ENCODE measurements at regions not wholly inside any gene's neighbourhood (a gene's known extent, or its start where the extent isn't known, plus 50 kb on each side); places are given as distances from the start of the nearest gene placed in this dataset.

GRCh38 chr15:36479200-36479896, 100.1 kb upstream of the CDIN1 start:
- Histone ChIP-seq H3K27me3 (ENCODE audit: control insufficient read depth, insufficient read depth, low read length) (no peaks in the 10 kb centered on the region), H3K9me3 (ENCODE audit: control insufficient read depth, insufficient read depth, low read depth, low read length) (no peaks in the 10 kb centered on the region), H3K27ac (ENCODE audit: insufficient read depth, low read length) (no peak overlapping the region), H3K9ac (ENCODE audit: insufficient read depth, low read length) (no peak overlapping the region), H2AFZ (ENCODE audit: low read length) (no peak overlapping the region), H4K20me1 (ENCODE audit: control insufficient read depth, extremely low read depth, insufficient read depth, low read length) (no peaks in the 10 kb centered on the region), H3K4me3 (replicated peaks in 1 of 4; ENCODE audit: control extremely low read depth in 1 of 4, insufficient read depth in 1 of 4, low read depth in 3 of 4, low read length in 4 of 4) (no peak overlapping the region), H3K4me2 (ENCODE audit: extremely low read depth, insufficient read depth, low read length) (no peak overlapping the region), H3K79me2 (ENCODE audit: control insufficient read depth, insufficient read depth, low read length) (no peaks in the 10 kb centered on the region), H3K36me3 (ENCODE audit: control insufficient read depth, insufficient read depth, low read length) (no peaks in the 10 kb centered on the region), H3K4me1 (ENCODE audit: control insufficient read depth, extremely low read depth, insufficient read depth, low read length) (no peaks in the 10 kb centered on the region)
- TF ChIP-seq CTCF (conservative IDR thresholded peaks at IDR 0.05 in 1 of 2, IDR thresholded peaks at IDR 0.05 in 1 of 2; ENCODE audit: low read depth in 1 of 2, low read length in 2 of 2) (no peak), EZH2 (IDR thresholded peaks at IDR 0.05; ENCODE audit: low read length, missing control alignments) (no peak)
- peak; percentile 25 to 67 for DNase-seq (ENCODE audit: low read depth in 2 of 2)

GRCh38 chr15:36481156-36481555, 98.3 kb upstream of the CDIN1 start:
- H3K9me3 ChIP-seq (ENCODE audit: control insufficient read depth, insufficient read depth, low read depth, low read length): no peaks in the 10 kb centered on the region
- H3K4me1 ChIP-seq (ENCODE audit: control insufficient read depth, extremely low read depth, insufficient read depth, low read length): no peaks in the 10 kb centered on the region
- H2AFZ ChIP-seq (ENCODE audit: low read length): no peak overlapping the region
- no peak overlapping the region for H3K9ac ChIP-seq (ENCODE audit: insufficient read depth, low read length)
- no peak overlapping the region for H3K4me3 ChIP-seq (replicated peaks in 1 of 4; ENCODE audit: control extremely low read depth in 1 of 4, insufficient read depth in 1 of 4, low read depth in 3 of 4, low read length in 4 of 4)
- TF ChIP-seq EZH2 (IDR thresholded peaks at IDR 0.05; ENCODE audit: low read length, missing control alignments) (no peak), CTCF (conservative IDR thresholded peaks at IDR 0.05 in 1 of 2, IDR thresholded peaks at IDR 0.05 in 1 of 2; ENCODE audit: low read depth in 1 of 2, low read length in 2 of 2) (no peak)
- no peak overlapping the region for H3K27ac ChIP-seq (ENCODE audit: insufficient read depth, low read length)
- H3K79me2 ChIP-seq (ENCODE audit: control insufficient read depth, insufficient read depth, low read length): no peaks in the 10 kb centered on the region
- H3K27me3 ChIP-seq (ENCODE audit: control insufficient read depth, insufficient read depth, low read length): no peaks in the 10 kb centered on the region
- no peaks in the 10 kb centered on the region for H3K36me3 ChIP-seq (ENCODE audit: control insufficient read depth, insufficient read depth, low read length)
- H3K4me2 ChIP-seq (ENCODE audit: extremely low read depth, insufficient read depth, low read length): no peak overlapping the region
- no peaks in the 10 kb centered on the region for H4K20me1 ChIP-seq (ENCODE audit: control insufficient read depth, extremely low read depth, insufficient read depth, low read length)
- no peak for DNase-seq (ENCODE audit: low read depth in 2 of 2)

GRCh38 chr15:36483409-36483808, 96.0 kb upstream of the CDIN1 start:
- no peaks in the 10 kb centered on the region for H3K9me3 ChIP-seq (ENCODE audit: control insufficient read depth, insufficient read depth, low read depth, low read length)
- no peaks in the 10 kb centered on the region for H4K20me1 ChIP-seq (ENCODE audit: control insufficient read depth, extremely low read depth, insufficient read depth, low read length)
- no peaks in the 10 kb centered on the region for H3K79me2 ChIP-seq (ENCODE audit: control insufficient read depth, insufficient read depth, low read length)
- DNase-seq (ENCODE audit: low read depth in 2 of 2): no peak
- no peak overlapping the region for H3K9ac ChIP-seq (ENCODE audit: insufficient read depth, low read length)
- H3K27ac ChIP-seq (ENCODE audit: insufficient read depth, low read length): no peak overlapping the region
- H2AFZ ChIP-seq (ENCODE audit: low read length): no peak overlapping the region
- no peaks in the 10 kb centered on the region for H3K27me3 ChIP-seq (ENCODE audit: control insufficient read depth, insufficient read depth, low read length)
- no peak for TF ChIP-seq CTCF (conservative IDR thresholded peaks at IDR 0.05 in 1 of 2, IDR thresholded peaks at IDR 0.05 in 1 of 2; ENCODE audit: low read depth in 1 of 2, low read length in 2 of 2)
- no peak for TF ChIP-seq EZH2 (IDR thresholded peaks at IDR 0.05; ENCODE audit: low read length, missing control alignments)
- no peak overlapping the region for H3K4me3 ChIP-seq (replicated peaks in 1 of 4; ENCODE audit: control extremely low read depth in 1 of 4, insufficient read depth in 1 of 4, low read depth in 3 of 4, low read length in 4 of 4)
- H3K4me2 ChIP-seq (ENCODE audit: extremely low read depth, insufficient read depth, low read length): no peak overlapping the region
- no peaks in the 10 kb centered on the region for H3K36me3 ChIP-seq (ENCODE audit: control insufficient read depth, insufficient read depth, low read length)
- no peaks in the 10 kb centered on the region for H3K4me1 ChIP-seq (ENCODE audit: control insufficient read depth, extremely low read depth, insufficient read depth, low read length)
